Loucy (cell line): ENCODE measurements at regions not wholly inside any gene's neighbourhood (a gene's known extent, or its start where the extent isn't known, plus 50 kb on each side); places are given as distances from the start of the nearest gene placed in this dataset.

Source experiments
- H2AFZ ChIP-seq: fragments of 200-600 bp; sonication (generic); 2 replicates; pipeline ENCODE4 v1.6.0; 2016; ENCODE audit warnings: antibody characterized with exemption, mild to moderate bottlenecking, low read length, moderate library complexity
- H3F3A ChIP-seq: fragments of 200-600 bp; 2 replicates; pipeline ENCODE4 v1.6.0; 2016; ENCODE audit warnings: antibody characterized with exemption, low read depth, mild to moderate bottlenecking
- H3K27me3 ChIP-seq: fragments of 200-600 bp; sonication (generic); 2 replicates; pipeline ENCODE4 v1.6.1; 2014; ENCODE audit warnings: low read length, mild to moderate bottlenecking; ENCODE audit not compliant: insufficient read depth, poor library complexity, severe bottlenecking
- H3K36me3 ChIP-seq: fragments of 200-600 bp; sonication (generic); 2 replicates; pipeline ENCODE4 v1.6.1; 2016; ENCODE audit warnings: low read length; ENCODE audit not compliant: insufficient read depth
- H3K4me1 ChIP-seq: fragments of 200-600 bp; sonication (generic); 2 replicates; pipeline ENCODE4 v1.5.1; 2014; ENCODE audit warnings: low read length, mild to moderate bottlenecking; ENCODE audit not compliant: insufficient read depth, poor library complexity, severe bottlenecking
- H3K4me2 ChIP-seq: fragments of 200-600 bp; sonication (generic); 2 replicates; pipeline ENCODE4 v1.6.0; 2014; ENCODE audit warnings: antibody characterized with exemption, low read length, low read depth, mild to moderate bottlenecking; ENCODE audit not compliant: poor library complexity, severe bottlenecking
- H3K4me3 ChIP-seq: fragments of 200-600 bp; sonication (generic); 2 replicates; pipeline ENCODE4 v1.5.1; 2014; ENCODE audit warnings: low read length, mild to moderate bottlenecking, mixed read lengths; ENCODE audit not compliant: poor library complexity, severe bottlenecking
- H3K79me2 ChIP-seq: fragments of 200-600 bp; sonication (generic); 2 replicates; pipeline ENCODE4 v1.6.1; 2014; ENCODE audit warnings: low read length; ENCODE audit not compliant: insufficient read depth
- H3K9ac ChIP-seq: fragments of 200-600 bp; sonication (generic); 2 replicates; pipeline ENCODE4 v1.6.0; 2014; ENCODE audit warnings: mild to moderate bottlenecking, low read depth, low read length, moderate library complexity; ENCODE audit not compliant: poor library complexity, severe bottlenecking
- H3K9me2 ChIP-seq: fragments of 200-600 bp; sonication (generic); replicated peaks from 2 replicates; pipeline ENCODE4 v1.6.1; 2016; ENCODE audit warnings: low read depth, low read length, mixed read lengths
- H3K9me3 ChIP-seq: fragments of 200-600 bp; sonication (generic); 2 replicates; pipeline ENCODE4 v1.6.1; 2014; ENCODE audit warnings: mild to moderate bottlenecking, antibody characterized with exemption, low read length, low read depth; ENCODE audit not compliant: insufficient read depth
- H4K20me1 ChIP-seq: fragments of 200-600 bp; sonication (generic); 2 replicates; pipeline ENCODE4 v1.6.0; 2014; ENCODE audit warnings: antibody characterized with exemption, low read length, mild to moderate bottlenecking; ENCODE audit not compliant: insufficient read depth, poor library complexity, severe bottlenecking
- CTCF ChIP-seq: fragments of 200-600 bp; sonication (generic); conservative IDR thresholded peaks from 2 replicates; pipeline ENCODE4 v1.5.1; 2014; ENCODE audit warnings: mild to moderate bottlenecking, antibody characterized with exemption, low read length
- EZH2phosphoT487 ChIP-seq: fragments of 200-600 bp; IDR thresholded peaks from 2 replicates; pipeline ENCODE4 v1.6.1; 2018; ENCODE audit warnings: antibody characterized with exemption, mild to moderate bottlenecking, moderate library complexity, borderline replicate concordance

GRCh38 chr13:26927511-26927910 is 166.9 kb upstream of the GPR12 start:
- H3K79me2 ChIP-seq: no peaks in the 10 kb centered on the region
- H3K4me2 ChIP-seq: no peak overlapping the region
- no peaks in the 10 kb centered on the region for H3K27me3 ChIP-seq
- no peaks in the 10 kb centered on the region for H3F3A ChIP-seq
- no peaks in the 10 kb centered on the region for H3K9me2 ChIP-seq
- no peaks in the 10 kb centered on the region for H3K36me3 ChIP-seq
- no peak overlapping the region for H3K4me3 ChIP-seq
- no peak overlapping the region for H2AFZ ChIP-seq
- H3K9me3 ChIP-seq: no peaks in the 10 kb centered on the region
- no peaks in the 10 kb centered on the region for H3K4me1 ChIP-seq
- TF ChIP-seq EZH2phosphoT487 (no peak), CTCF (no peak)
- H4K20me1 ChIP-seq: no peaks in the 10 kb centered on the region
- no peak overlapping the region for H3K9ac ChIP-seq

GRCh38 chr13:26926371-26926770 is 165.8 kb upstream of the GPR12 start:
- H3K4me2 ChIP-seq: no peak overlapping the region
- H3K4me3 ChIP-seq: no peak overlapping the region
- H3K9ac ChIP-seq: no peak overlapping the region
- no peaks in the 10 kb centered on the region for H3K9me2 ChIP-seq
- H4K20me1 ChIP-seq: no peaks in the 10 kb centered on the region
- no peaks in the 10 kb centered on the region for H3K9me3 ChIP-seq
- TF ChIP-seq CTCF (no peak), EZH2phosphoT487 (no peak)
- H3K36me3 ChIP-seq: no peaks in the 10 kb centered on the region
- H2AFZ ChIP-seq: no peak overlapping the region
- no peaks in the 10 kb centered on the region for H3K4me1 ChIP-seq
- no peaks in the 10 kb centered on the region for H3F3A ChIP-seq
- H3K79me2 ChIP-seq: no peaks in the 10 kb centered on the region
- H3K27me3 ChIP-seq: no peaks in the 10 kb centered on the region

- Histone ChIP-seq H3K27me3 (no peaks in the 10 kb centered on the region), H3K4me2 (no peak overlapping the region), H3K9me2 (no peaks in the 10 kb centered on the region), H3F3A (no peaks in the 10 kb centered on the region), H2AFZ (no peak overlapping the region), H3K4me3 (no peak overlapping the region), H4K20me1 (no peaks in the 10 kb centered on the region), H3K4me1 (peaks cover 9% of the 10 kb centered on the region), H3K79me2 (no peaks in the 10 kb centered on the region), H3K9ac (no peak overlapping the region), H3K9me3 (no peaks in the 10 kb centered on the region), H3K36me3 (no peaks in the 10 kb centered on the region)
- TF ChIP-seq CTCF (no peak), EZH2phosphoT487 (no peak)
These were observed 163.4 kb upstream of the GPR12 start for GRCh38 chr13:26923824-26924605.
